GM12878 (cell line): ENCODE measurements at regions not wholly inside any gene's neighbourhood (a gene's known extent, or its start where the extent isn't known, plus 50 kb on each side); places are given as distances from the start of the nearest gene placed in this dataset.

Experiments
- ATAC-seq: fragments of 200-7000 bp; cut with Tn5 transposase; 3 replicates; pipeline ENCODE4 v1.9.1; 2020; ENCODE audit warnings: mild to moderate bottlenecking, moderate library complexity
- BruUV-seq: library from RNA; stranded (reverse); fragments of 400-500 nt; replicated peaks from 2 replicates; lab custom pipeline; 2021; lab: Mats Ljungman, UMichigan
- CTCF ChIA-PET: fragments of 300-600 bp; sonication (Branson Sonifier 250); formaldehyde crosslinking; extraction: SDS; loops from one replicate; lab custom pipeline; 2021; ENCODE audit warnings: inconsistent platforms; lab: Yijun Ruan, JAX
- POLR2A ChIA-PET: fragments of 350-600 bp; formaldehyde crosslinking; extraction: SDS; loops from one replicate; lab custom pipeline; 2021; ENCODE audit warnings: inconsistent platforms; lab: Charles Lee
- RAD21 ChIA-PET: fragments of 300-600 bp; sonication (Branson Sonifier 250); formaldehyde crosslinking; loops from one replicate; lab custom pipeline; 2023; ENCODE audit warnings: antibody characterized with exemption; ENCODE audit not compliant: unreplicated experiment; lab: Charles Lee
- SMC1A ChIA-PET: fragments of 300-600 bp; sonication (Branson Sonifier 250); formaldehyde crosslinking; loops from one replicate; lab custom pipeline; 2023; ENCODE audit not compliant: unreplicated experiment, uncharacterized antibody; lab: Charles Lee
- DNase-seq: peaks from one replicate; pipeline ENCODE4 v3.0.0-alpha.2; 2011; ENCODE audit warnings: low read depth, low spot score
- FAIRE-seq: peaks from 3 replicates; lab custom pipeline; 2011; peaks lifted over from hg19 to GRCh38; lab: Jason Lieb, UNC
- H2AFZ ChIP-seq: 2 replicates; pipeline ENCODE4 v1.6.0; 2011; ENCODE audit warnings: low read depth, low read length, control low read depth; ENCODE audit not compliant: control insufficient read depth
- H3K27ac ChIP-seq: 2 replicates; pipeline ENCODE4 v1.5.1; 2011; ENCODE audit warnings: control low read depth; ENCODE audit not compliant: control insufficient read depth, insufficient read depth
- H3K27me3 ChIP-seq, 2 experiments: replicated peaks in 1 of 2; 2 replicates each; pipeline versions ENCODE4 v1.6.0 to v1.6.1; 2011; ENCODE audit warnings: low read length in 1 of 2; ENCODE audit not compliant: control insufficient read depth in 2 of 2, insufficient read depth in 2 of 2
- H3K36me3 ChIP-seq, 2 experiments: 2 replicates each; pipeline ENCODE4 v1.5.1; 2011; ENCODE audit warnings: low read length in 1 of 2; ENCODE audit not compliant: control insufficient read depth in 2 of 2, insufficient read depth in 2 of 2
- H3K4me1 ChIP-seq: 2 replicates; pipeline ENCODE4 v1.6.1; 2011; ENCODE audit warnings: mild to moderate bottlenecking, low read length, moderate library complexity, mixed read lengths; ENCODE audit not compliant: control insufficient read depth, insufficient read depth
- H3K4me2 ChIP-seq: 2 replicates; pipeline ENCODE4 v1.6.0; 2011; ENCODE audit warnings: control low read depth; ENCODE audit not compliant: control insufficient read depth, insufficient read depth
- H3K4me3 ChIP-seq: fragments of 200-600 bp; sonication (generic); 2 replicates; pipeline ENCODE4 v1.5.1; 2016
- H3K79me2 ChIP-seq: 2 replicates; pipeline ENCODE4 v1.6.0; 2011; ENCODE audit warnings: low read length; ENCODE audit not compliant: control insufficient read depth, insufficient read depth
- H3K9ac ChIP-seq: 2 replicates; pipeline ENCODE4 v1.8.0; 2011; ENCODE audit warnings: low read length, control low read depth, mixed read lengths; ENCODE audit not compliant: control insufficient read depth, insufficient read depth
- H3K9me3 ChIP-seq: replicated peaks from 3 replicates; pipeline ENCODE4 v1.5.1; 2011; ENCODE audit warnings: mild to moderate bottlenecking, low read length; ENCODE audit not compliant: control insufficient read depth, insufficient read depth
- H4K20me1 ChIP-seq: 2 replicates; pipeline ENCODE4 v1.6.0; 2011; ENCODE audit not compliant: control insufficient read depth, insufficient read depth
- ATF2 ChIP-seq: IDR thresholded peaks from 2 replicates; pipeline ENCODE4 v1.6.1; 2012; ENCODE audit warnings: low read length, inconsistent platforms
- BMI1 ChIP-seq: fragments of 450-650 bp; IDR thresholded peaks from 2 replicates; pipeline ENCODE4 v1.6.1; 2016; ENCODE audit warnings: mild to moderate bottlenecking, moderate library complexity, borderline replicate concordance
- CEBPB ChIP-seq, 2 experiments: fragments of 150-350 bp in 1 of 2; IDR thresholded peaks; 2 replicates each; pipeline ENCODE4 v1.6.1; 2012 to 2014; ENCODE audit warnings: low read depth in 2 of 2, low read length in 2 of 2, borderline replicate concordance in 1 of 2, inconsistent platforms in 1 of 2
- CHD2 ChIP-seq: IDR thresholded peaks from 2 replicates; pipeline ENCODE4 v1.6.1; 2011; ENCODE audit warnings: low read depth, low read length, improper control_type of control experiment, borderline replicate concordance
- EED ChIP-seq: sonication (generic); IDR thresholded peaks from 2 replicates; pipeline ENCODE4 v1.6.1; 2016; ENCODE audit warnings: antibody characterized with exemption, low read depth
- EGR1 ChIP-seq, 2 experiments: IDR thresholded peaks; 1 replicate in 1 of 2; 2 replicates in 1 of 2; pipeline ENCODE4 v1.6.1; 2011 to 2012; ENCODE audit warnings: low read depth in 2 of 2, low read length in 2 of 2, borderline replicate concordance in 1 of 2, mild to moderate bottlenecking in 1 of 2, moderate library complexity in 1 of 2
- ETV6 ChIP-seq, 2 experiments: fragments of 450-650 bp in 1 of 2; IDR thresholded peaks in 1 of 2; conservative IDR thresholded peaks in 1 of 2; 2 replicates each; pipeline ENCODE4 v1.6.1; 2014; ENCODE audit warnings: antibody characterized with exemption in 1 of 2, borderline replicate concordance in 1 of 2, low read depth in 1 of 2, mild to moderate bottlenecking in 1 of 2, moderate library complexity in 1 of 2
- IKZF2 ChIP-seq, 2 experiments: fragments of 450-650 bp; IDR thresholded peaks; 2 replicates each; pipeline ENCODE4 v1.6.1; 2017; ENCODE audit warnings: mild to moderate bottlenecking in 2 of 2, moderate library complexity in 2 of 2
- KDM1A ChIP-seq: fragments of 200-600 bp; sonication (generic); IDR thresholded peaks from 2 replicates; pipeline ENCODE4 v1.6.1; 2016; ENCODE audit warnings: borderline replicate concordance
- KLF5 ChIP-seq: fragments of 450-650 bp; IDR thresholded peaks from 2 replicates; pipeline ENCODE4 v1.6.1; 2014; ENCODE audit warnings: mild to moderate bottlenecking; ENCODE audit not compliant: partially characterized antibody
- MYB ChIP-seq: fragments of 150-350 bp; IDR thresholded peaks from 2 replicates; pipeline ENCODE4 v1.6.1; 2014; ENCODE audit warnings: mild to moderate bottlenecking, low read depth, low read length, borderline replicate concordance
- NR2F1 ChIP-seq: fragments of 450-650 bp; conservative IDR thresholded peaks from 2 replicates; pipeline ENCODE4 v1.6.1; 2017; ENCODE audit warnings: mild to moderate bottlenecking
- PAX5 ChIP-seq: IDR thresholded peaks from 2 replicates; pipeline ENCODE4 v1.6.1; 2011; ENCODE audit warnings: low read depth, low read length, borderline replicate concordance
- POU2F2 ChIP-seq: IDR thresholded peaks from 3 replicates; pipeline ENCODE4 v1.6.1; 2011; ENCODE audit warnings: low read depth, mild to moderate bottlenecking, low read length, borderline replicate concordance
- RFX5 ChIP-seq: IDR thresholded peaks from 2 replicates; pipeline ENCODE4 v1.6.1; 2011; ENCODE audit warnings: low read depth, low read length, improper control_type of control experiment
- SMARCA5 ChIP-seq: fragments of 450-650 bp; IDR thresholded peaks from 2 replicates; pipeline ENCODE4 v1.6.1; 2017; ENCODE audit warnings: mild to moderate bottlenecking
- SUPT20H ChIP-seq: IDR thresholded peaks from 2 replicates; pipeline ENCODE4 v1.6.1; 2011; ENCODE audit warnings: low read depth, mild to moderate bottlenecking, low read length, moderate library complexity, borderline replicate concordance; ENCODE audit not compliant: control insufficient read depth
- ZNF24 ChIP-seq: fragments of 450-650 bp; IDR thresholded peaks from 2 replicates; pipeline ENCODE4 v1.6.1; 2017; ENCODE audit warnings: antibody characterized with exemption, mild to moderate bottlenecking
- ZNF384 ChIP-seq: IDR thresholded peaks from 2 replicates; pipeline ENCODE4 v1.6.1; 2012; ENCODE audit warnings: low read depth, mild to moderate bottlenecking, low read length, improper control_type of control experiment, borderline replicate concordance
- ZZZ3 ChIP-seq: IDR thresholded peaks from 2 replicates; pipeline ENCODE4 v1.6.1; 2011; ENCODE audit warnings: low read depth; ENCODE audit not compliant: control insufficient read depth, insufficient read length
- WGBS: methylation state at CpG from one replicate; pipeline ENCODE4 v1.1.6; 2016; ENCODE audit warnings: low lambda C conversion rate; ENCODE audit not compliant: insufficient replicate concordance, insufficient coverage; ENCODE audit errors: missing lambda C conversion rate; 5-methylcytosine and 5-hydroxymethylcytosine counted together
- in situ Hi-C: fragments of 300-500 bp; cut with MboI; formaldehyde crosslinking; loops from 9 replicates; pipeline ENCODE4 v1.14.3; 2018; ENCODE audit warnings: mixed read lengths
- intact Hi-C: fragments of 100-400 bp; cut with micrococcal nuclease; formaldehyde crosslinking; loops from one replicate; pipeline ENCODE4 v1.14.2; 2022; ENCODE audit not compliant: unreplicated experiment
- TF ChIP-seq, protein P1 (sequence below): fragments of 150-350 bp; IDR thresholded peaks from 2 replicates; pipeline ENCODE4 v1.6.1; 2014; ENCODE audit warnings: mild to moderate bottlenecking, low read depth, low read length
- TF ChIP-seq, protein P2 (sequence below): IDR thresholded peaks from 2 replicates; pipeline ENCODE4 v1.6.1; 2011; ENCODE audit warnings: mild to moderate bottlenecking, low read depth, low read length, moderate library complexity; ENCODE audit not compliant: insufficient replicate concordance

- TF ChIP-seq, protein P1, sequence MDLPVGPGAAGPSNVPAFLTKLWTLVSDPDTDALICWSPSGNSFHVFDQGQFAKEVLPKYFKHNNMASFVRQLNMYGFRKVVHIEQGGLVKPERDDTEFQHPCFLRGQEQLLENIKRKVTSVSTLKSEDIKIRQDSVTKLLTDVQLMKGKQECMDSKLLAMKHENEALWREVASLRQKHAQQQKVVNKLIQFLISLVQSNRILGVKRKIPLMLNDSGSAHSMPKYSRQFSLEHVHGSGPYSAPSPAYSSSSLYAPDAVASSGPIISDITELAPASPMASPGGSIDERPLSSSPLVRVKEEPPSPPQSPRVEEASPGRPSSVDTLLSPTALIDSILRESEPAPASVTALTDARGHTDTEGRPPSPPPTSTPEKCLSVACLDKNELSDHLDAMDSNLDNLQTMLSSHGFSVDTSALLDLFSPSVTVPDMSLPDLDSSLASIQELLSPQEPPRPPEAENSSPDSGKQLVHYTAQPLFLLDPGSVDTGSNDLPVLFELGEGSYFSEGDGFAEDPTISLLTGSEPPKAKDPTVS = no peak
- TF ChIP-seq ZNF24 = no peak
- no peak for TF ChIP-seq ETV6 (conservative IDR thresholded peaks at IDR 0.05 in 1 of 2, IDR thresholded peaks at IDR 0.05 in 1 of 2; ENCODE audit: borderline replicate concordance in 1 of 2, low read depth in 1 of 2)
- TF ChIP-seq PAX5 = no peak
- no peak for TF ChIP-seq KLF5
- no peak for TF ChIP-seq MYB
- no peak for TF ChIP-seq EED
Observed at GRCh38 chr10:90372451-90372850, 485.4 kb downstream of the HTR7 start (continued).

DNA sequence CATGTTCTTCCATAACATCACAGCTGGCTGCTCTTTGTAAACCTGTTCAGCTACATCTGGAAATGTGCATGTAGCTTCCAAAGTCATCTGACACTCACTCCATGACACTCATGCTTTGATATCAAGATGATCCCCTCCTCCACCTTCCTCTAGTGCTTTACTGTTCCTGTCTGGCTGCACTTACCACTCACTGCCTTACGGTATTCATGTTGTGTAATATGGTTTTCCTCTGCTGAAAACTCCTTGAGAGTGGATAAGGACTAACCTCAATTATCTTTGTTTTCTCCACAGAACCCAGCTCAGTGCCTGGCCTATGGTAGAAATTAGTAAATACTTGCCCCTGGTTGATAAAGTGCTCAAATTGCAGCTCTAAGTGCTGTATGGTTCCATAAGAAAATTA is 483.9 kb downstream of the HTR7 start:
- no peaks in the 10 kb centered on the region for H3K36me3 ChIP-seq
- CTCF ChIA-PET = no interaction called here
- H3K27ac ChIP-seq = no peak overlapping the region
- H3K9ac ChIP-seq = no peak overlapping the region
- H3K4me1 ChIP-seq = no peaks in the 10 kb centered on the region
- H3K4me2 ChIP-seq = no peak overlapping the region
- no peaks in the 10 kb centered on the region for H3K79me2 ChIP-seq
- H3K4me3 ChIP-seq = no peak overlapping the region
- FAIRE-seq = no peak
- H4K20me1 ChIP-seq = no peaks in the 10 kb centered on the region
- DNase-seq = no peak
- no peaks in the 10 kb centered on the region; the same call in 2 of the 3 replicates for H3K9me3 ChIP-seq
- RAD21 ChIA-PET = no interaction called here
- no peak overlapping the region for H2AFZ ChIP-seq
- BruUV-seq = no TSS peak
- SMC1A ChIA-PET = interaction anchor here (0.6 to 1.2 kb wide), 3 partner anchors 16 to 64 kb away, joined by 3 to 4 read pairs (median 3); no protein-coding TSS in a partner anchor
- no peaks in the 10 kb centered on the region; a peak in 1 of 4 replicates for H3K27me3 ChIP-seq
- intact Hi-C loops (no loop called here), in situ Hi-C loops (no loop called here)
- WGBS = 19% methylated on average over 1 of the region's 1 CpG
- ATAC-seq = no peak
- POLR2A ChIA-PET = no interaction called here
- TF ChIP-seq, protein P2, sequence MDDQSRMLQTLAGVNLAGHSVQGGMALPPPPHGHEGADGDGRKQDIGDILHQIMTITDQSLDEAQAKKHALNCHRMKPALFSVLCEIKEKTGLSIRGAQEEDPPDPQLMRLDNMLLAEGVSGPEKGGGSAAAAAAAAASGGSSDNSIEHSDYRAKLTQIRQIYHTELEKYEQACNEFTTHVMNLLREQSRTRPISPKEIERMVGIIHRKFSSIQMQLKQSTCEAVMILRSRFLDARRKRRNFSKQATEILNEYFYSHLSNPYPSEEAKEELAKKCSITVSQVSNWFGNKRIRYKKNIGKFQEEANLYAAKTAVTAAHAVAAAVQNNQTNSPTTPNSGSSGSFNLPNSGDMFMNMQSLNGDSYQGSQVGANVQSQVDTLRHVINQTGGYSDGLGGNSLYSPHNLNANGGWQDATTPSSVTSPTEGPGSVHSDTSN = no peak
- TF ChIP-seq IKZF2 (IDR thresholded peaks at IDR 0.05) = no peak
- no peak for TF ChIP-seq POU2F2
- no peak for TF ChIP-seq NR2F1
- no peak for TF ChIP-seq KDM1A
- no peak for TF ChIP-seq EGR1 (IDR thresholded peaks at IDR 0.05; ENCODE audit: borderline replicate concordance in 1 of 2, low read depth in 2 of 2, low read length in 2 of 2)
- no peak for TF ChIP-seq BMI1
- TF ChIP-seq SMARCA5 = no peak
- TF ChIP-seq ZZZ3 = no peak
- TF ChIP-seq RFX5 = no peak
- TF ChIP-seq ZNF384 = no peak
- TF ChIP-seq CEBPB (IDR thresholded peaks at IDR 0.05; ENCODE audit: borderline replicate concordance in 1 of 2, low read depth in 2 of 2, low read length in 2 of 2) = no peak
- no peak for TF ChIP-seq CHD2
- no peak for TF ChIP-seq ATF2
- TF ChIP-seq SUPT20H = no peak
